ENCODE measurements at regions not wholly inside any gene's neighbourhood (a gene's known extent, or its start where the extent isn't known, plus 50 kb on each side); places are given as distances from the start of the nearest gene placed in this dataset.

- CTCF ChIA-PET, result no interaction called here
- no peaks in the 10 kb centered on the region for H3K36me3 ChIP-seq (ENCODE audit: insufficient read depth, low read length, poor library complexity, severe bottlenecking)
- no peak overlapping the region for H3K4me3 ChIP-seq (ENCODE audit: low read depth, low read length, poor library complexity, severe bottlenecking)
- no peaks in the 10 kb centered on the region for H3K9me3 ChIP-seq (ENCODE audit: low read depth, low read length, poor library complexity, severe bottlenecking)
- no peak overlapping the region for H3K27ac ChIP-seq (ENCODE audit: low read depth, low read length, poor library complexity, severe bottlenecking)
- no TSS peak for BruUV-seq (replicated peaks)
- no peak for DNase-seq (ENCODE audit: low spot score)
- TF ChIP-seq EZH2 (IDR thresholded peaks at IDR 0.05; ENCODE audit: borderline replicate concordance, low read depth, low read length, poor library complexity, severe bottlenecking), result no peak
- TF ChIP-seq, protein P1, sequence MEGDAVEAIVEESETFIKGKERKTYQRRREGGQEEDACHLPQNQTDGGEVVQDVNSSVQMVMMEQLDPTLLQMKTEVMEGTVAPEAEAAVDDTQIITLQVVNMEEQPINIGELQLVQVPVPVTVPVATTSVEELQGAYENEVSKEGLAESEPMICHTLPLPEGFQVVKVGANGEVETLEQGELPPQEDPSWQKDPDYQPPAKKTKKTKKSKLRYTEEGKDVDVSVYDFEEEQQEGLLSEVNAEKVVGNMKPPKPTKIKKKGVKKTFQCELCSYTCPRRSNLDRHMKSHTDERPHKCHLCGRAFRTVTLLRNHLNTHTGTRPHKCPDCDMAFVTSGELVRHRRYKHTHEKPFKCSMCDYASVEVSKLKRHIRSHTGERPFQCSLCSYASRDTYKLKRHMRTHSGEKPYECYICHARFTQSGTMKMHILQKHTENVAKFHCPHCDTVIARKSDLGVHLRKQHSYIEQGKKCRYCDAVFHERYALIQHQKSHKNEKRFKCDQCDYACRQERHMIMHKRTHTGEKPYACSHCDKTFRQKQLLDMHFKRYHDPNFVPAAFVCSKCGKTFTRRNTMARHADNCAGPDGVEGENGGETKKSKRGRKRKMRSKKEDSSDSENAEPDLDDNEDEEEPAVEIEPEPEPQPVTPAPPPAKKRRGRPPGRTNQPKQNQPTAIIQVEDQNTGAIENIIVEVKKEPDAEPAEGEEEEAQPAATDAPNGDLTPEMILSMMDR (conservative IDR thresholded peaks at IDR 0.05; ENCODE audit: low read depth, low read length), result no peak
- H3K27me3 ChIP-seq (replicated peaks; ENCODE audit: insufficient read depth, low read depth, low read length, poor library complexity), result no peaks in the 10 kb centered on the region
- intact Hi-C loops (cut with micrococcal nuclease; ENCODE audit: unreplicated experiment), result no loop called here
- POLR2A ChIA-PET (ENCODE audit: low non-redundant PET), result no interaction called here
- H3K4me1 ChIP-seq (ENCODE audit: insufficient read depth, low read length, poor library complexity, severe bottlenecking), result no peaks in the 10 kb centered on the region
Measured at GRCh38 chr14:95635051-95635450, 51.2 kb upstream of the TCL1B start.

Measured in A673 (cell line).